NCI-H2029 (cell line): ENCODE measurements at regions not wholly inside any gene's neighbourhood (a gene's known extent, or its start where the extent isn't known, plus 50 kb on each side); places are given as distances from the start of the nearest gene placed in this dataset.
"Not testable (repeated sequence)": the region's sequence is repeated elsewhere in the genome, so short reads cannot be mapped to it uniquely, and the experiment has no call there.

Experiments used
- DNase-seq: peaks from one replicate; lab custom pipeline; 2025; lab: John Stamatoyannopoulos, UW

DNA sequence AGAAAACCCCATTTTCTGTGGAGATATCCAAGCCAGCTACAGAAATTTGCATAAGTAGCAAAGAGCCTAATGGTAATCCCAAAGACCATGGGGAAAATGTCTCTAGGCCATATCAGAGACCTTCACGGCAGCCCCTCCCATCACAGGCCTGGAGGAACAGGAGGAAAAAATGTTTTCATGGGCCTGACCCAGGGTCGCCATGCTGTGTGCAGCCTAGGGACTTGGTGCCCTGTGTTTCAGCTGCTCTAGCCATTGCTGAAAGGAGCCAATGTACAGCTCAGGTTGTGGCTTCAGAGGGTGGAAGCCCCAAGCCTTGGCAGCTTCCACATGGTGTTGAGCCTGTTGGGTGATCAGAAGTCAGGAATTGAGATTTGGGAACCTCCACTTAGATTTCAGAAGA, 1150.7 kb downstream of the OTOL1 start:
- no peak for DNase-seq

DNA sequence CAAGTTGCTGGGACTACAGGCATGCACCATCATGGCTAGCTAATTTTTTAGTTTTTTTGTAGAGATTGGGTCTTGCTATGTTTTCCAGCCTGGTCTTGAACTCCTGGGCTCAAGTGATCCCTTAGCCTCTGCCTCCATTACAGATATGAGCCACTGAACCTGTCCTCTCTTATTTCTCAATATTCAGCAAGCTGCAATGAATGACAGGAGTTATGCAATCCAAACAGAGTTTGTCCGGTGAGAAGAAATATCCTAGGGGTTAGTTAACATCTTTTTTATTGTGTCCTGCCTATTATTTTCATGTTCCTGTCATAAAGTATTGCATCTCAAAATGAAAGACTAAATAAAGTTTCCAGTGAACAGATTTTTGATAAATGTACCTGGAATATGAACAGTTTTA, 1161.4 kb downstream of the OTOL1 start:
- no peak for DNase-seq

DNA sequence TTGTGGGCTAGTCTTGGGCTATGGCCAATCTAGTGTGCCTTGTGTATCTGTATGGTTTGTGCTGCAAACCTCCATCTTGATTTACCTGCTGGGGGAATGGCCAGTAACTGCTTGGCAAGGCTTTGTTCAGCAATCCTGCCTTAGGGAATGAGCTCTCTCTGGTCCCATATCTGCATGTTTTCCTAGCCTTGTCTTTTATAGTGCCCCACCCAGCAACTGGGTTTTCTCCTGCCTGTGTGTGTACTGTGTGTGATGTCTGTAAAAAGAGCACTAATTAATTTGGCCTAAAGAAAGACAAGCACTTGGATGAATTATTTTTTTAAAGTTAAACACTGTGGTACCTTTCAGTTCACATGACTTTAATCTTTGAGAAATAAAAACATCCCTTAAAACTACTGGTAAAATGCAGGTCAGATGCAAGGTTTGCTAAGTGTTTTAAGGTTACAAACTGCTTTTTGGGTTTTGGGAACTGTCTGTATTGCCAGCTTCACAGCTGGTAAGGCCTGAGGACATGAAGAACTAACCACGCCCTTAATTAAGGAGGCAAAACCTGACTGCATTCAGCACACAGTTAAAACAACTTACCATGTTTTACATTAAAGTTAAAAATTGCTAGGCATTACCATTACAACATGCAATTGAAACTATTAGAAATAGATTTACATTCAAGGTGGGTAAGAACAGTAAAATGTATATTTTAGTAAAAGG, 1169.2 kb downstream of the OTOL1 start:
- no peak for DNase-seq

DNA sequence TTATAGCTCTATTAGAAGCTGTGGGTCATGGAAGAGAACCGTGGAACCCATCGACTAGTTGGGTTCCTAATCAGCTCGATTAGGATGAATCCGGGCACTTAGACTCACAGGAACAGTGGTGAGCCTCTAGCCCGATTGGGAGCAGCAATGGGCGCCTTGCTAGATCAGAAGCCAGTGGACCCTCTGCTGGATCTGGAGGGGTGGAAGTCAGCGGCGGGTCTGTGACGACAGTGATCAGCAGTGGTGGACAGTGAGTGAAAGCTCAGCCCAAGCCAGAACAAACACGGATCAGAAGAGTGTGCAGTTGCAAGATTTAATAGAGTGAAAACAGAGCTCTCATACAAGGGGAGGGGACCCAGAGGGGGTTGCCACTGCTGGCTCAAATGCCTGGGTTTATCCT, 1170.2 kb downstream of the OTOL1 start:
- no peak for DNase-seq

DNA sequence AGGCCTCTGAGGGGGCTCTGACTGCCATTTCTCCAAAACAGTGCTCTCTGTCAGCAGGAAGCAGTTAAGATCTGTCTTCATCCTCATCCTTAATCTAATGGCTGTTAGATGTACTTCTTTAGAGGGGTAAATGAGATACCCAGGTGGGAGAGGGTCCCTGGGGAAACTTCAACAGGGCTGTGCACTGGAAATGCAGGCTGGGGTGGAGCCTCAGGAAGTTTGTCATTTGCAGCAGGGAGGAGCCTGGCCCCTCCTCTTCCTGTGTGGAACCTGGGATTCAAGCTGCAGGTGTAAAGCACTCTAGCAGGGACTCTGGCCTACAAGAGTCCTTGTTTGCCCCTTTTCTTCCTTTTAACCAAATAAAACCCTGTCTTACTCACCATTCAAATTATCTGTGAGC, 1173.6 kb downstream of the OTOL1 start:
- no peak for DNase-seq

DNA sequence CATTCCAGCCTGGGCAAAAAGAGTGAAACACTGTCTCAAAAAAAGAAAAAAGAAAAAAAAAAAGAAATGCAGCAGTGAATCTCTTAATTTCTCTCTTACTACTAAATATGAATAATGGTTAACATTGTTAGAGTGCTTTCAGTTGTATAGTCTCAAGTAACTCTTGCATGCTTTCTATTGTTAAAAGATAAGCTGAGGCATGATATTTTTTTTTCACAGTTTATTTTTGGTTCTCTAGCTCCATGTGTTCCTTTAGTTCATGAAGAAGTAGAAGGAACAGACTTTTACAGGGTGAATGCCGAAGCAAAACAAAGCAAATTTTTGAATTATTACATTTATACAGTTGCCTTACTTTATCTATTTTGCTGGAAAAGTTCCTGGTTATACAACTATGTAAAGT, 1180.9 kb downstream of the OTOL1 start:
- DNase-seq, result no peak

DNA sequence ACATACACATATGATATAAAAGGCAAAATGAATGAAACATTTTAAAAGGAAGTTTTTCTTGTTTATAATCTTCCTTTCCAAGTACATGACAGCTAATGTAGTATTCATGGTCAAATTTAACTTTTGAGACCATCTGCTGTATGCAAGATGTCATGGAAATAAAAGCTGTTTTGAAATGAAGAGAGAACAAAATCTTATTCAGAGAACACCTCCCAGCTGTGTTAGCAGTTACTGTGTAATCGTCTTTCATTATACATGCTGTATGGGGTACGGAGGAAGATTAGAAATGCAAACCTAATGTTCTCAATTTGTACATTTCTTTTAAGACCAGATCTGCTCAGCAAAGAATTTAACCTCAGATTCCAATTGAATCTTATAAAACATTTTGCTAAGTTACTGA, 1182.3 kb downstream of the OTOL1 start:
- DNase-seq, result no peak

DNA sequence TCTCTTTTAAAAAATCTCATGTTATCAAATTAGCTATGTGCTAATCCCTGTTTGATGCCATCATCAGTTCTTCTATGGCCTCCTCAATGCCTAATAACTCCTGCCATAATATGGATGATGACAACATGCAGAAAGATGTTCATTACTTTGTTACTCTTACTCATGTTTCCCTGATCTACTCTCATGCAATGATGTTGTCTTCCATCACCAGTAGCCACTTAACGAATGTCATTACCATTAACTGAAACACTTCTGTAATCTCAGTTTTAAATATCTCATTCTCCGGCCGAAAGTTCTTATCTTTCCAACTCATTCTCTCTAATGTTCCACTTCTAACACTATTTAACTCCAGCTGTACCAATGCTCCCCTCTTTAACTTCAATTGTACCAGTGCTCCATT, 1187.7 kb downstream of the OTOL1 start:
- no peak for DNase-seq

DNA sequence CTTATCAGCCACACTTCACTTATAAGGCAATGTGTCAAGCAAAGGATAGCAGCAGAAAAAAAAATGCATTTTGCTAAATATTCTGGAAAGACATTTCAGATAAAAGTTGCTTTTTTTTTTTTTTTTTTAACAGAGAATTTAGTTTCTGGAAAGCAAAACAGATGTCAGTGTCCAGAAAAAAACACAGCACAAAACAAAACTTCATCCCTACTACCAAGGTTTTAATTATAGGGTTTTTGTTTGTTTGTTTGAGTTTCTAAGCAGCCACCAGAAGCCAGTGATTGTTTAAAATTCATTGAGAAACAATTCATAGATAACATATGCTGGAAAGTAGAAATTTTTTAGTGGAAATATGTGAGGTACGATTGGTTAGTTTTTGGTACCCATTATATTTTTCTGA, 1202.7 kb downstream of the OTOL1 start:
- no peak for DNase-seq

DNA sequence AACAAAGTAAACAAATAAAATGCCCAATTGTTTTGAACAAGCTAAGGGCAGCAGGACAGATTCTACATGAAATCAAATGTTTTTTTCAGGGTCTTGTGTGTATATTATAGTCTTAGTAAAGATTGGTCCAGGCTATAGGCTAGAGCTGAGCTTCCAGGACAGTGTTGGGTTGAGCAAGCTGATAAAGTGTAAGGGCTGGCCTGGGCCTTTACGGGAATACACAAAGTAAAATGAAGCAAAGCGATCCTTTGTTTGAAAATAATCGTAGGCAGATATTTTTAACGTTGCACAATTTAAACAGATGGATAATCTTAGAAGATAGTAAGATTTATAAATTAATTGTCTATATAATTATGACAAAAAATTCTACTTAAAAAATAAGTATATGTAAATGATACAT, 1204.6 kb downstream of the OTOL1 start:
- no peak for DNase-seq

DNA sequence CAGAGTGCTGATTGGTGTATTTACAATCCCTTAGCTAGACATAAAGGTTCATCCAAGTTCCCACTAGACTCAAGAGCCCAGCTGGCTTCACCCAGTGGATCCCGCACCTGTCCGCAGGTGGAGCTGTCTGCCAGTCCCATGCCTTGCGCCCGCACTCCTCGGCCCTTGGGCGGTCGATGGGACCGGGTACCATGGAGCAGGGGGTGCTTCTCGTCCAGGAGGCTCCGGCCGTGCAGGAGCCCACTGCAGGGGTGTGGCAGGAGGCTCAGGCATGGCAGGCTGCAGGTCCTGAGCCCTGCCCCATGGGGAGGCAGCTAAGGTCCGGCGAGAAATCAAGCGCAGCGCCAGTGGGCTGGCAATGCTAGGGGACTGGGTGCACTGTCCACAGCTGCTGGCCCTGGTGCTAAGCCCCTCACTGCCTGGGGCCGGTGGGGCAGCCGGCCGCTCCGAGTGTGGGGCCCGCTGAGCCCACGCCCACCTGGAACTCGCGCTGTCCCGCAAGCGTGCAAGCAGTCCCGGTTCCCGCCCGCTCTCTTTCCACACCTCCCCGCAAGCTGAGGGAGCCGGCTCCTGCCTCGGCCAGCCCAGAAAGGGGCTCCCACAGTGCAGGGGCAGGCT, 1206.3 kb downstream of the OTOL1 start:
- DNase-seq, result no peak

DNA sequence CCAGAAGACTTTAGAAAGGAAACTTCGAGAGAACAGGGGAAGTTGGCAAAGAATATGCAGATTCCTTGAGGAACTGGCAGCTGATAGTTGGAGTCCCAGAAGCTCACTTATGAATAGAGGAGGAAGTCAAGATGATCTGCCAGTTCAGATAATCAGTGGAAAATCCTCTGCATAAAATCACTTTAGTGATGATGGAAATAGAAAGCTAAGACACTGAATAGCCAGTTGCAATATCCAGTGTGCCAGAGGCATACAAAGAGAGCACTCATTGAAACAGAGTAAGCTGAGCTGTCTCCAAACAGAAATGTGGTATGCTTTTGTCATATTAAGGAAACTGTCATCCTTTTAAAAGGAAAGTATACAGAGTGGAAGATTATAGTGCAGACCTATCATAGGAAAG, 1207.6 kb downstream of the OTOL1 start:
- DNase-seq, result no peak

DNA sequence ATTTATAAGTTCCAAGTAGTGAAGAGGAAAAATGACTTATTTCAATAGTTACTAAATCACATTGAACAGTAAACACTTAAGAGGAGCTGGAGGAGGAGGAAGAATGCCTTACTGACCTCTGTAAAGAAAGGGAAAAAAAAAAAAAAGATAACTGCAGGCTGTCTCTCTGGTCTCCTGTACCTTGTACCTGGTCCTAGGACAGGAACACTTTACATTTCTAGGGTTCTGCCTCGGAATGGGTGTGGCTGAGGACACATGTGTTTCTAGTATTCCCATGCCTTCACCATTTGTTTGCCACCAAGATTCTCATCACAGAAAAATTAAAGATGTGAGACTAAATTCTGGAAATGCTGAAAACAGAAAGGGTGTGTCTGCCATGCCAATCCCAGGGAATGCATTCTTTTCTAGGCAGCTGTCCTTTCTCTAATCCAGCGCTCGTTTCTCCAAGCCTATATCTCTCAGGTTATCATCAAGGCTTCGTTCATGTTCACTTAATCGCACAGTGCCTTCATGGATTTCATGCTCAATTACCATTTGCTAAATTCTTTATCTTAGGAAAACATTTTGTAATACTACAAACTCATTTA, 1208.3 kb downstream of the OTOL1 start:
- DNase-seq, result no peak

DNA sequence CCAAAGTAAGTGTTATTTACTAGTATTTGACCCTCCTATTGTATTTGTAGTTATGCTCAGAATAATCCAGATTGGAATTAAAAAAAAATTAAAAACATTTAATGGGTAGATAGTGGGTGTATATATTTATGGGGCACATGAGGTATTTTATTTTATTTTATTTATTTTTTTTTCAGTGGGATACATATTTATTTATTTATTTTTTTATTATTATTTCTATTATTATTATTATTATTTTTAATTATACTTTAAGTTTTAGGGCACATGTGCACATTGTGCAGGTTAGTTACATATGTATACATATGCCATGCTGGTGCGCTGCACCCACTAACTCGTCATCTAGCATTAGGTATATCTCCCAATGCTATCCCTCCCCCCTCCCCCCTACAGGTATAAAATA, 1211.8 kb downstream of the OTOL1 start:
- not testable (repeated sequence) for DNase-seq

DNA sequence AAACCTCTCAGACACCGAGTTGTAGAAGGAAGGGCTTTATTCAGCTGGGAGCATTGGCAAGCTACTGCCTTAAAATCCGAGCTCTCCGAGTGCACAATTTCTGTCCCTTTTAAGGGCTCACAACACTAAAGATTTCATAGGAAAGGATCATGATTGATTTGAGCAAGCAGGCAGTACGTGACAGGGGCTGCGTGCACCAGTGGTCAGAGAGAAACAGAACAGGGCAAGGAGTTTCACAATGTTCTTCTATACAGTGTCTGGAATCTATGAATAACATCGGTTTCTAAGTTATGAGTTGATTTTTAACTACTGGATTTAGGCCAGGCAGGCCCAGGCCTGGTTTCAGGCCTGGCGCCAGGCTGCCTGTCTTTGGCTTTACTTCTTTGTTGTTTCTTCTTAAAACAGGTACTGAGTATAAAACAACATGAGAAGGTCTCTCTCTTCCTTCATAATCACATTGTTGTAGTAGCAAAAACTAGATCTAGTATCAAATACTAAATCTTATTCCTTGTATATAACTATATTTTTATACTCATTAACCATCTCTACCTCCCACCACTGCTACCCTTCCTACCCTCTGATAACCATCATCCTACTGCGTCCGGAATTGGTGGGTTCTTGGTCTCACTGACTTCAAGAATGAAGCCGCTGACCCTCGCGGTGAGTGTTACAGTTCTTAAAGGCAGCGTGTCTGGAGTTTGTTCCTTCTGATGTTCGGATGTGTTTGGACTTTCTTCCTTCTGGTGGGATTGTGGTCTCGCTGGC, 1212.5 kb downstream of the OTOL1 start:
- not testable (repeated sequence) for DNase-seq

DNA sequence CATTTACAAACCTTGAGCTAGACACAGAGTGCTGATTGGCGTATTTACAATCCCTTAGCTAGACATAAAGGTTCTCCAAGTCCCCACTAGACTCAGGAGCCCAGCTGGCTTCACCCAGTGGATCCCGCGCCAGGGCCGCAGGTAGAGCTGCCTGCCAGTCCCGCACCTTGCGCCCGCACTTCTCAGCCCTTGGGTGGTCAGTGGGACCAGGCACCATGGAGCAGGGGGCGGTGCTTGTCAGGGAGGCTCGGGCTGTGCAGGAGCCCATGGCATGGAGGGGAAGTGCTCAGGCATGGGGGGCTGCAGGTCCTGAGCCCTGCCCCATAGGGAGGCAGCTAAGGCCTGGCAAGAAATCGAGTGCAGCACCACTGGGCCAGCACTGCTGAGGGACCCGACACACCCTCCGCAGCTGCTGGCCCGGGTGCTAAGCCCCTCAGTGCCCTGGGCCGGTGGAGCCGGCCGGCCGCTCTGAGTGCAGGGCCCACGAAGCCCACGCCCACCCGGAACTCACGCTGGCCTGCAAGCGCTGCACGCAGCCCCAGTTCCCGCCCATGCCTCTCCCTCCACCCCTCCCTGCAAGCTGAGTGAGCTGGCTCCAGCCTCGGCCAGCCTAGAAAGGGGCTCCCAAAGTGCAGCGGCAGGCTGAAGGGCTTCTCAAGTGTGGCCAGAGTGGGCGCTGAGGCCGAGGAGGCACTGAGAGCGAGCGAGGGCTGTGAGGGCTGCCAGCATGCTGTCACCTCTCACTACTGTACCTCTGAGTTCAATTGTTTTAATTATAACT, 1213.9 kb downstream of the OTOL1 start:
- DNase-seq, result no peak

DNA sequence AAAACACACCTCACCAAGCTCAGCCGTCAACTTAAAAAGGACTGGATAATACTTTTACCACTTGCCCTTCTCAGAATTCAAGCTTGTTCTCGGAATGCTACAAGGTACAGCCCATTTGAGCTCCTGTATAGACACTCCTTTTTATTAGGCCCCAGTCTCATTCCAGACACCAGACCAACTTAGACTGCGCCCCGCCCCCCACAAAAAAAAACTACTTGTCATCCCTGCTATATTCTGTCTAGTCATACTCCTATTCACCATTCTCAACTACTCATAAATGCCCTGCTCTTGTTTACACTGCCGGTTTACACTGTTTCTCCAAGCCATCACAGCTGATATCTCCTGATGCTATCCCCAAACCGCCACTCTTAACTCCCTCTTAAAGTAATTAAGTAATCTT, 1220.5 kb downstream of the OTOL1 start:
- not testable (repeated sequence) for DNase-seq

DNA sequence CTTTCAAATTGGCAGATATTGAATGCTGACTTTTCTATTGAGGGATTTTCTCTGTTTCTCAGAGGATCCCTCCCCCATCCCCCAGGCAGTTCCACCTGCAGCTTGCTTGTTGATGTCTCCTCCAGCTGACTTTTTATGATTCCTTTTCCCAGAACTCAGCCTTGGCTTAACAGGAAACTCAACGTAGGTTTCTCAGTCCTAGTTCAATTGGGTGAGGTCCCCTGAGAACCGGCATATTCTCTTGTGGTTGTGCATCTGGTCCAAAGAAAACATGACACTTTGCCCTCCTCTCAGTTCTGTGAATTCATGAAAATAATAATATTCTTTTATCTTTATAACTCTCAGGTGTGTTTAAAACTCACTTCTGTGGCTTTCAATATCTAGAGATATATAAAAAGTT, 1222.1 kb downstream of the OTOL1 start:
- DNase-seq, result no peak

DNA sequence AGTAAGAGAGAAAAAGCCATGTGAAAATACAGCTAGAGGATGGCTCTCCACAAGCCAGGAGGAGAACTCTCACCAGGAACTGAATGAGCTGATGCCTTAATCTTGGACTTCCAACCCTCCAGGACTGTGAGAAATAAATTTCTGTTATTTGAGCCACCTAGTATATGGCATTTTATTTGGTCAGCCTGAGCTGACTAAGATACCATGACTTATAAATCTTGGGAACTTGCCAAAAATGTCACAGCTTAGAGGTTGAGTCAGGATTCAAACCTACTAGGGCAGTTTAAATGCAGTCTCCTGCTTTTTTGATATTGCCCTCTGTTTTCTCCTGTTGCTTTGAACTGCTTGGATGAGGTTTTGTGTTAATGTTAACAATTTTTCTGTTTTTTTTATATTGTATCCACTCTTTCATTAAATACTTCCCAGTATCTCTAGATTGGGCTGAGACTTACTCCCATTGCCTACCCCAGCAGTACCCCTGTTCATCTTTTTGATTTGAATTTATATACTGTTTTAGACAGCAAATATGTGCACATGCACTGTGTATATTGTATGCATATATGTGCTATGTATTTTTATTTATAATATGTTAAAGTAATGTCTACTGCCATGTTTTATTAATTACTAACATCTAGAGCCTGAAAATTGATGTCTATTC, 1223.2 kb downstream of the OTOL1 start:
- no peak for DNase-seq

DNA sequence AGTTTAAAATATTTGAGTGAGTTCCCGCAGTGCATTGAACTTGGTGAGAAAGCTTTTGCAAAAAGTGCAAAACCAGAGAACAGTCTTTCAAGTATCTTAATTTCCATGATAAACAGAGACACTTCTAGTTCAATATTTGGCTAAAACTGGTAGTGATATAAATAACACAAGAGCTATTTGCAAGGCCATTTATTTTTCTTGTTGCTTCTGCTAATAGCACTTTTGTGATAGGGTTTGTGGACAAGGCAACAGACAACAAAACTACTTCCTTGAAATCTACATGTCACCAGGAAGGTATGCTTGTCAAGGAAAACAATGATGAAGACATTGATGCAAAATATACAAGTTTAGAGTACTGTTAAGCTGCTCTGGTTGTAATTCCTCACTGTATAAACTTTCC, 1225.1 kb downstream of the OTOL1 start:
- DNase-seq, result no peak

DNA sequence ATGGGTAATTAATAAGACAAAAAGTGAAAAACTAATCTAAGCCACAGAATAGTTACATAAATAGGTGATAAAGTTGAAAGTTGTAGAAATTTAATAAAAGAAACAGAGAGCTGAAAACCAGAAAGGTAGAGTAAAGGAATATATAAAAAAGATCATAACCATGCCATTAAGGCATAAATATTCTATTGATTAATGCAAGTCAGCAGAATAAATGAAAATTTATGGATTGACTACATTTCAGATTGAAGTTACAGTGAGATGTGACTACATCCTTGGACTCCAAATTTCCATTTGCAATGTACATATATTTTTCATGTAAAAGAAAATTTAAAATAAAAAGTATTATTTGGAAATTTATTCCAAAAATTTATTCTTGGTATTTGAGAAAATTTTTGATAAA, 1225.7 kb downstream of the OTOL1 start:
- DNase-seq, result no peak

DNA sequence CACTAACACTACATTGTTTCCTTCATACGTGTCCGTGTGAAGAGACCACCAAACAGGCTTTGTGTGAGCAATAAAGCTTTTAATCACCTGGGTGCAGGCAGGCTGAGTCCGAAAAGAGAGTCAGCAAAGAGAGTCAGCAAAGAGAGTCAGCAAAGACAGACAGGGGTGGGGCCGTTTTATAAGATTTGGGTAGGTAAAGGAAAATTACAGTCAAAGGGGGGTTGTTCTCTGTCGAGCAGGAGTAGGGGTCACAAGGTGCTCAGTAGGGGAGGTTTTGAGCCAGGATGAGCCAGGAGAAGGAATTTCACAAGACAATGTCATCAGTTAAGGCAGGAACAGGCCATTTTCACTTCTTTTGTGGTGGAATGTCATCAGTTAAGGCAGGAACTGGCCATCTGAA, 1226.2 kb downstream of the OTOL1 start:
- not testable (repeated sequence) for DNase-seq
